ENCODE measurements at regions not wholly inside any gene's neighbourhood (a gene's known extent, or its start where the extent isn't known, plus 50 kb on each side); places are given as distances from the start of the nearest gene placed in this dataset.
"Not testable (repeated sequence)": the region's sequence is repeated elsewhere in the genome, so short reads cannot be mapped to it uniquely, and the experiment has no call there.

DNA sequence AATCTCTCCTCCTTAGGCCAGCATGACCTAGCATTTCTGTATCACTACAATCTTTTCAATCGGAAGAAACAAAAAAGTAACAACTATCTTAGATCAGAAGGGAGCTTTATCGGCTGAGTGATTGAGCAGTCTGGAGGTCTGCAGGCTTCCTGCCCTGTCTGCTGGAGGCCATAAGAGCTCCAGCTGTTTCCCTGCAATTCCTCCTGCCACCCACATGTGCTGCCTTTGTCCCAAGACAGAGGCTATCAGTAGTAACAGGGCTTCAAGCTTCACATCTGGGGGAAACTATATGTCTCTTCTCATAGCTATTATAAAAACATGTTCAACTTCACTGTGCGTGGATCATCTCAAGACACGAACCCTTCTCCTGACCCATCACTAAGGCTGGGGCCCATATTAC lies 70.1 kb upstream of the VWC2 start:
- DNase-seq (ENCODE audit: extremely low read depth, low read depth) = no peak
- TF ChIP-seq, protein P1, sequence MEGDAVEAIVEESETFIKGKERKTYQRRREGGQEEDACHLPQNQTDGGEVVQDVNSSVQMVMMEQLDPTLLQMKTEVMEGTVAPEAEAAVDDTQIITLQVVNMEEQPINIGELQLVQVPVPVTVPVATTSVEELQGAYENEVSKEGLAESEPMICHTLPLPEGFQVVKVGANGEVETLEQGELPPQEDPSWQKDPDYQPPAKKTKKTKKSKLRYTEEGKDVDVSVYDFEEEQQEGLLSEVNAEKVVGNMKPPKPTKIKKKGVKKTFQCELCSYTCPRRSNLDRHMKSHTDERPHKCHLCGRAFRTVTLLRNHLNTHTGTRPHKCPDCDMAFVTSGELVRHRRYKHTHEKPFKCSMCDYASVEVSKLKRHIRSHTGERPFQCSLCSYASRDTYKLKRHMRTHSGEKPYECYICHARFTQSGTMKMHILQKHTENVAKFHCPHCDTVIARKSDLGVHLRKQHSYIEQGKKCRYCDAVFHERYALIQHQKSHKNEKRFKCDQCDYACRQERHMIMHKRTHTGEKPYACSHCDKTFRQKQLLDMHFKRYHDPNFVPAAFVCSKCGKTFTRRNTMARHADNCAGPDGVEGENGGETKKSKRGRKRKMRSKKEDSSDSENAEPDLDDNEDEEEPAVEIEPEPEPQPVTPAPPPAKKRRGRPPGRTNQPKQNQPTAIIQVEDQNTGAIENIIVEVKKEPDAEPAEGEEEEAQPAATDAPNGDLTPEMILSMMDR (IDR thresholded peaks at IDR 0.05; ENCODE audit: low read depth, low read length) = no peak

DNA sequence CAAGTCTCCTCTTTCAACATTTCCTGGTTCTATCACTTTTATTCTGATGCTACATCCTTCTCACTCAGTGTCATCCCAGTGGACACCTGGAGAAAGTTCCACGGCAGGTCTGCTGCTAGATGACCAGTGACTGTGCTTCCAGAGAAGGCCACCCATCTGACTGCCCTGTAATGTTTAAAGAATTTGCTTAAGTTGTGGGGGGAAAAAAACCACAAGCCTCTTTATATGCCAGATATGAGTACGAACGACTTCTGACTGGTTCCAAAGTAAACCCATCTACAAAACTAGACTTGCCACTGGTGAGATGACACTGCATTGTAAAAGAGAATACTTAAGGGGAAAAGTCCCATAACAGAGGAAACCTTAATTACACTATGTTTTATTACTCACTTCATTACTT lies 69.6 kb upstream of the VWC2 start:
- no peak for DNase-seq (ENCODE audit: extremely low read depth, low read depth)
- TF ChIP-seq, protein P1 (IDR thresholded peaks at IDR 0.05; ENCODE audit: low read depth, low read length) = no peak

DNA sequence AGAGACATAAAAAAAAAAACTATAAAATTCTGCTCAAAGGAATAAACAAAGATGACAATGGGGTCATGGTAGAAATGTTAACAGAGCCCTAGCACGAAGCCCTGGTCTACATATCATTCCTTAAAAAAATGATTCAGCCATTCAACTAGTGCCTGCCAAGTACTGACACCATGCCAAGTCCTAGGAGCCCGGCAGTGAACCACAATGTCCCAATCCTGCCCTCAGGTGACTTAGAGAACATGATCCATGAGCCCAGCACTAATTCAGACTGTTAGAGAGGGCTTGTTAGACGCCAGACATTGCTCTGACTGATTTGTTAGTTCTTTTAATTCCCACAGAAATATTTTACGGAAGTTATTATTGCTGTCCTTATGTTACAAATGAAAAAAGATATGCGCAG lies 67.3 kb upstream of the VWC2 start:
- TF ChIP-seq, protein P1 (IDR thresholded peaks at IDR 0.05; ENCODE audit: low read depth, low read length) = no peak
- no peak for DNase-seq (ENCODE audit: extremely low read depth, low read depth)

DNA sequence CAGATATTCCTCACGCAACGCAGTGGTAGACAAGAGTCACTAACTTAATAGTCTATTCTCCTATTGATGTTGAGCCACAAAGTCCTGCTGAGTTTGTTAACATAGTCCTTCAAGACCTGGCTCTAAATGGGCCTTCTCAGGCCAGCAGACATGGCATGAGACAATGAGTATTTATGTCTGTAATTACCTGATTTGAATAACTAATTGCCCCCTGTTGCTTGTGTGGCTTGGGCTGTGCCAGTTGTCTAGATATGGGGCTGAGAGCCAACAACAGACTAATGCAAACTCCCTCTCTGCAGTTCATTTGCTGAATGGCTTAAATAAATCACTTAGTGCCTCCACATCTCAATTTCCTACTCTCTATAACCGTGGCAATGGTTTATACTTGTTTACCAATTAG lies 65.5 kb upstream of the VWC2 start:
- TF ChIP-seq, protein P1 (IDR thresholded peaks at IDR 0.05; ENCODE audit: low read depth, low read length) = no peak

DNA sequence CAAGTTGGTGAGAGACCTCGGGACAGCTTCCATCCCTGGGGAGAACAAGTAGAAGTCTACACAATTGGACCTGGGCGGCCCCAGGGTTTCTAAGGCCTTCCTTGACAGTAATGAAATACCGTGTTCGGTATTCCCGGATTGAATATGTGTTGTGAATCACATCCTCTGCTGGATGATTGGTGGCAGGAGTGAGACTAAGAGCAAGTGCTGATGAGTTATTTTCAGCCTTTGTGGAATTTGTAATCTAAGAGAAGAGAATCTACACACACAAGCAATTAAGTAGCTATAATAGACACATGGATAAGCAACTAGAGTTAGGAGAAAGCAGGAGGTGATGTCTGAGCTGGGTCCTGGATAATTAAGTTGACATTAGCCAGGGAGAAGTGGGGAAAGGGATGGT lies 64.8 kb upstream of the VWC2 start:
- TF ChIP-seq, protein P1 (IDR thresholded peaks at IDR 0.05; ENCODE audit: low read depth, low read length) = no peak
- DNase-seq (ENCODE audit: extremely low read depth, low read depth) = no peak

More for the DNA sequence above, 65.5 kb upstream of the VWC2 start:
- DNase-seq (ENCODE audit: extremely low read depth, low read depth) = no peak

DNA sequence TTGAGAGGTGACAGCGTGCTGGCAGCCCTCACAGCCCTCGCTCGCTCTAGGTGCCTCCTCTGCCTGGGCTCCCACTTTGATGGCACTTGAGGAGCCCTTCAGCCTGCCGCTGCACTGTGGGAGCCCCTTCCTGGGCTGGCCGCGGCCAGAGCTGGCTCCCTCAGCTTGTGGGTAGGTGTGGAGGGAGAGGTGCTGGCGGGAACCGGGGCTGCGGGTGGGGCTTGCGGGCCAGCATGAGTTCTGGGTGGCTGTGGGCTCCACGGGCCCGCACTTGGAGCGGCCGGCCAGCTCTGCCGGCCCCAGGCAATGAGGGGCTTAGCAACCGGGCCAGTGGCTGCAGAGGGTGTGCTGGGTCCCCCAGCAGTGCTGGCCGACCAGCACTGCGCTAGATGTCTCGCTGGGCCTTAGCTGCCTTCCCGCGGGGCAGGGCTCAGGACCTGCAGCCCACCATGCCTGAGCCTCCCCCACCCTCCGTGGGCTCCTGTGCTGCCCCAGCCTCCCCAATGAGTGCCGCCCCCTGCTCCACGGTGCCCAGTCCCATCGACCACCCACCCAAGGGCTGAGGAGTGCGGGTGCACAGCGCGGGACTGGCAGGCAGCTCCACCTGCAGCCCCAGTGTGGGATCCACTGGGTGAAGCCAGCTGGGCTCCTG lies 62.2 kb upstream of the VWC2 start:
- not testable (repeated sequence) for DNase-seq (ENCODE audit: extremely low read depth, low read depth)

DNA sequence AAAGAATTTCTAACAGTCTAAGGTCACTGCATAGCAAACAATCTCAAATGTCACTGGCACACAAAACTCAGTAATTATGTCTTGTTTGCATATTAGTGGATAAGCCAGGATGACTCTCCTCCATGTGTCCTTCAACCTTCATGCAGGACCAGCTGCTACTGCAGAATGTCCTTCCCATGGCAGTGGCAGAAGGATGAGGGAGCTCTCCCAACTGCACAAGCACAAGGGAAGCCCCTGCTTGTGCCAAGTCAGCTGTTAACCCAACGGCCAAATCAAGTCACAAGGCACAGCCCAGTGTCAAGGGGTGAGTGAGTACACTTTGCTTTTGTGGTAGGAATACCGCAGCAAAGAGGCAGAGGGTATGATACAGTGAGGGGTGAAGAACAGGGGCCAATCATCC lies 59.3 kb upstream of the VWC2 start:
- no peak for DNase-seq (ENCODE audit: extremely low read depth, low read depth)
- TF ChIP-seq, protein P1 (IDR thresholded peaks at IDR 0.05; ENCODE audit: low read depth, low read length) = no peak

DNA sequence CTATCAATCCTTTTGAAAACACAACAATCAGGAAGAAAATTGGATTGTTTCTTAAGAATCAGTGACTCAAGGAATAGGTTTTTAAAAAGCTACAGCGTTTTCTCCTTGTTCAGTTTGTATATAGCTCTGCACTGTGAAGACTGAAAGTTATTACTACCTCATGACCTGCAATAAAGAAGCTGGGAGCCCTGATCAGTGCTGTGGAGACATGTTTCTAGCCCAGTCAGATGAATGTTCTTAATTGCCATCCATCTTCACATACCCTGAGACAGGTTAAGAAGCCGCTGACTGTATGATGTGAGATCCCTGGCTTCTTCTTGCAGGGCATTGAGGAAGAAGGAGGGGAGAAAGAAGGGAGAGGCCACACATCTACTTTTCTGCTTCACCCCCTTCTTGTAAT lies 58.0 kb upstream of the VWC2 start:
- DNase-seq (ENCODE audit: extremely low read depth, low read depth) = no peak
- TF ChIP-seq, protein P1 (IDR thresholded peaks at IDR 0.05; ENCODE audit: low read depth, low read length) = no peak

All from AG09319 (cell line).